ENCODE measurements at regions not wholly inside any gene's neighbourhood (a gene's known extent, or its start where the extent isn't known, plus 50 kb on each side); places are given as distances from the start of the nearest gene placed in this dataset.
"Not testable (repeated sequence)": the region's sequence is repeated elsewhere in the genome, so short reads cannot be mapped to it uniquely, and the experiment has no call there.

- H3K4me2 ChIP-seq (ENCODE audit: low read length); H2AFZ ChIP-seq (ENCODE audit: low read depth, low read length, poor library complexity, severe bottlenecking); H3K27ac ChIP-seq (ENCODE audit: low read depth, low read length); H3K9me3 ChIP-seq (ENCODE audit: control insufficient read depth in 1 of 2, insufficient read depth in 1 of 2, low read depth in 1 of 2, low read length in 2 of 2); H3K4me3 ChIP-seq (replicated peaks in 1 of 2; ENCODE audit: low read depth in 1 of 2, low read length in 2 of 2); H4K20me1 ChIP-seq (ENCODE audit: insufficient read depth); H3K27me3 ChIP-seq (ENCODE audit: insufficient read depth, low read length); RAD21 ChIA-PET (ENCODE audit: low non-redundant PET in 1 of 2, low total read pairs in 2 of 2, uncharacterized antibody in 2 of 2, unreplicated experiment in 2 of 2); ATAC-seq; BruUV-seq (replicated peaks); H3K79me2 ChIP-seq (ENCODE audit: insufficient read depth, low read length); H3K4me1 ChIP-seq (ENCODE audit: control insufficient read depth in 1 of 2, insufficient read depth in 2 of 2, low read length in 2 of 2); CTCF ChIA-PET; DNase-seq (ENCODE audit: low read depth, low spot score); H3K36me3 ChIP-seq (ENCODE audit: control insufficient read depth in 1 of 2, insufficient read depth in 2 of 2, low read length in 2 of 2); POLR2A ChIA-PET; intact Hi-C loops (cut with micrococcal nuclease); H3K9ac ChIP-seq (ENCODE audit: low read length); H3K9me2 ChIP-seq (ENCODE audit: insufficient read depth): not testable (repeated sequence)
Observed at GRCh38 chr2:89296820-89297398, 605.4 kb downstream of the RPIA start.

- H3K4me1 ChIP-seq (ENCODE audit: control insufficient read depth in 1 of 2, insufficient read depth in 2 of 2, low read length in 2 of 2); DNase-seq (ENCODE audit: low read depth, low spot score); H3K9ac ChIP-seq (ENCODE audit: low read length); H2AFZ ChIP-seq (ENCODE audit: low read depth, low read length, poor library complexity, severe bottlenecking); H3K9me2 ChIP-seq (ENCODE audit: insufficient read depth); ATAC-seq; H3K79me2 ChIP-seq (ENCODE audit: insufficient read depth, low read length); H4K20me1 ChIP-seq (ENCODE audit: insufficient read depth); H3K4me3 ChIP-seq (replicated peaks in 1 of 2; ENCODE audit: low read depth in 1 of 2, low read length in 2 of 2); H3K27me3 ChIP-seq (ENCODE audit: insufficient read depth, low read length); RAD21 ChIA-PET (ENCODE audit: low non-redundant PET in 1 of 2, low total read pairs in 2 of 2, uncharacterized antibody in 2 of 2, unreplicated experiment in 2 of 2); POLR2A ChIA-PET; H3K9me3 ChIP-seq (ENCODE audit: control insufficient read depth in 1 of 2, insufficient read depth in 1 of 2, low read depth in 1 of 2, low read length in 2 of 2); BruUV-seq (replicated peaks); CTCF ChIA-PET; H3K36me3 ChIP-seq (ENCODE audit: control insufficient read depth in 1 of 2, insufficient read depth in 2 of 2, low read length in 2 of 2); H3K4me2 ChIP-seq (ENCODE audit: low read length); H3K27ac ChIP-seq (ENCODE audit: low read depth, low read length); intact Hi-C loops (cut with micrococcal nuclease): not testable (repeated sequence)
Observed at GRCh38 chr2:89299196-89299595, 607.7 kb downstream of the RPIA start.

DNA sequence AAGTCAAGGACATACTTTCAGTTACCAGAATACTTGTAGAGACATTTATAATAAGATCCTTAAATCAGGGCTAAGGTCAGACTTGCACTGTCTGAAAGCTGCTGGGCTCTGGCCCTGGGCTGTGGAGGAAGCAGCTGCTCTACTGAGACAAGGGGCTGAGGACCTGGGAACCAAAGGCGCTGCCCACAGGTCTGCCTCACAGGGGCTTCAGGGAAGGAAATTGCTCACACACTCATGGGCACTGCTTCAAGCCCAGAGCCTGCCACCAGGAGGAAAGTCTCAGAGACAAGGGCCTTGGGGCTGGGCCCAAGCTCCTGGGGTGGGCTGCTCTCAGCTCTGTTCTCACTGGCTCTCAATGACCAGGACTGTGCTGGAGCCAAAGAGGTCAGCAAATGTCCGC, 614.1 kb downstream of the RPIA start:
- H2AFZ ChIP-seq (ENCODE audit: low read depth, low read length, poor library complexity, severe bottlenecking); CTCF ChIA-PET; ATAC-seq; H4K20me1 ChIP-seq (ENCODE audit: insufficient read depth); H3K79me2 ChIP-seq (ENCODE audit: insufficient read depth, low read length); intact Hi-C loops (cut with micrococcal nuclease); BruUV-seq (replicated peaks); RAD21 ChIA-PET (ENCODE audit: low non-redundant PET in 1 of 2, low total read pairs in 2 of 2, uncharacterized antibody in 2 of 2, unreplicated experiment in 2 of 2); H3K9me2 ChIP-seq (ENCODE audit: insufficient read depth); H3K4me3 ChIP-seq (replicated peaks in 1 of 2; ENCODE audit: low read depth in 1 of 2, low read length in 2 of 2); H3K9ac ChIP-seq (ENCODE audit: low read length); H3K36me3 ChIP-seq (ENCODE audit: control insufficient read depth in 1 of 2, insufficient read depth in 2 of 2, low read length in 2 of 2); DNase-seq (ENCODE audit: low read depth, low spot score); H3K27ac ChIP-seq (ENCODE audit: low read depth, low read length); H3K9me3 ChIP-seq (ENCODE audit: control insufficient read depth in 1 of 2, insufficient read depth in 1 of 2, low read depth in 1 of 2, low read length in 2 of 2); H3K4me2 ChIP-seq (ENCODE audit: low read length); H3K4me1 ChIP-seq (ENCODE audit: control insufficient read depth in 1 of 2, insufficient read depth in 2 of 2, low read length in 2 of 2); POLR2A ChIA-PET; H3K27me3 ChIP-seq (ENCODE audit: insufficient read depth, low read length): not testable (repeated sequence)

Data from HCT116 (cell line).